GM12872 (cell line): ENCODE measurements at regions not wholly inside any gene's neighbourhood (a gene's known extent, or its start where the extent isn't known, plus 50 kb on each side); places are given as distances from the start of the nearest gene placed in this dataset.

Experiments used
- TF ChIP-seq, protein P1 (sequence below): IDR thresholded peaks from 3 replicates; pipeline ENCODE4 v1.5.1; 2011; ENCODE audit warnings: low read depth, mild to moderate bottlenecking, low read length, moderate library complexity; ENCODE audit not compliant: insufficient read depth

GRCh38 chr11:45518141-45518832, 147.1 kb downstream of the CHST1 start:
- TF ChIP-seq, protein P1, sequence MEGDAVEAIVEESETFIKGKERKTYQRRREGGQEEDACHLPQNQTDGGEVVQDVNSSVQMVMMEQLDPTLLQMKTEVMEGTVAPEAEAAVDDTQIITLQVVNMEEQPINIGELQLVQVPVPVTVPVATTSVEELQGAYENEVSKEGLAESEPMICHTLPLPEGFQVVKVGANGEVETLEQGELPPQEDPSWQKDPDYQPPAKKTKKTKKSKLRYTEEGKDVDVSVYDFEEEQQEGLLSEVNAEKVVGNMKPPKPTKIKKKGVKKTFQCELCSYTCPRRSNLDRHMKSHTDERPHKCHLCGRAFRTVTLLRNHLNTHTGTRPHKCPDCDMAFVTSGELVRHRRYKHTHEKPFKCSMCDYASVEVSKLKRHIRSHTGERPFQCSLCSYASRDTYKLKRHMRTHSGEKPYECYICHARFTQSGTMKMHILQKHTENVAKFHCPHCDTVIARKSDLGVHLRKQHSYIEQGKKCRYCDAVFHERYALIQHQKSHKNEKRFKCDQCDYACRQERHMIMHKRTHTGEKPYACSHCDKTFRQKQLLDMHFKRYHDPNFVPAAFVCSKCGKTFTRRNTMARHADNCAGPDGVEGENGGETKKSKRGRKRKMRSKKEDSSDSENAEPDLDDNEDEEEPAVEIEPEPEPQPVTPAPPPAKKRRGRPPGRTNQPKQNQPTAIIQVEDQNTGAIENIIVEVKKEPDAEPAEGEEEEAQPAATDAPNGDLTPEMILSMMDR = no peak

DNA sequence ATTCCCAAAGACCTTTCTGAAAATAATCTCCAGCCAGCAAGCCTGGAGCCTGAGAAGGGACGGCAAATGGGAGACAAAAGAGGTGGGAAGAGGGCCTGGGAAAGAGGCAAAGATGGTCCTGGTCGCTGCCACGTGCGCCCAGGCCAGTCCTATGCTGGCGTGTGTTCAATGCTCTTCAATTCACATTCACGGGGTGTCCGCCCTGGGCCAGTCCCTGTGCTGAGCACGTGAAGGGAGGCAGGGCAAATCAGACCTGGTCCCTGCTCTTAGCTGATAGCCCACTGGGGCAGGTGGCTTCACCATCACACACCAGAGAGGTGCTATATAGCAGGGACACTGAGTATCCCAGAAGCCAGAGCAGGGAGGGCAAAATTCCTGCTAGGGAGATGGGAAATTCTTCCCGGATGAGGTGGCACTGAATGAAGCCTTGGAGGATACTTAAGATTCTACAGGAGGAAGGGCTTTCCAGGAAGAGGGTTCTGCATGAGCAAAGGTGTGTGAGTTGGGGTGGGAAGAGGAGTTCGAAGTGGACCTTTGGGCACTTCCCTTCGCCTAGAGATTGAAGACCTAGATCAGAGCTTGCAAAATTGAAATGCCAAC, 148.2 kb downstream of the CHST1 start:
- TF ChIP-seq, protein P1 = no peak

- TF ChIP-seq, protein P1 = no peak
Measured at GRCh38 chr11:45513821-45514340, 151.5 kb downstream of the CHST1 start.

GRCh38 chr11:45512471-45513148, 152.8 kb downstream of the CHST1 start:
- TF ChIP-seq, protein P1 = no peak

GRCh38 chr11:45511566-45511965, 153.9 kb downstream of the CHST1 start:
- TF ChIP-seq, protein P1 = no peak

GRCh38 chr11:45507916-45508315, 157.5 kb downstream of the CHST1 start:
- TF ChIP-seq, protein P1 = no peak

DNA sequence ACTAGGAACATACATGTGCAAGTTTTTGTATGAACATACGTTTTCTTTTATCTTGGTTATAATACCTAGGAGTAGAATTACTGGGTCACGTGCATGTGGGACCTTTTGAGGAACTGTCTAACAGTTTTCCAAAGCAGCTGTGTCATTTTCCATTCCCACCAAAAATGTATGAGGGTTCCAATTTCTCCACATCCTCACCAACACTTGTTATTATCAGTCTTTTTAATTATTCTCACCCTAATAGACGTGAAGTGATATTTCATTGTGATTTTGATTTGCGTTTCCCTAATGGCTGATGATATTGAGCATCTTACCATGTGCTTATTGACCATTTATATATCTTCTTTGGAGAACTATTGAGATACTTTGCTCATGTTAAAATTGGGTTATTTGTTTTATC, 162.1 kb downstream of the CHST1 start:
- TF ChIP-seq, protein P1 = no peak
